GM18909 (cell line): ENCODE measurements at regions not wholly inside any gene's neighbourhood (a gene's known extent, or its start where the extent isn't known, plus 50 kb on each side); places are given as distances from the start of the nearest gene placed in this dataset.
"Not testable (repeated sequence)": the region's sequence is repeated elsewhere in the genome, so short reads cannot be mapped to it uniquely, and the experiment has no call there.

Experiments
- ATAC-seq: cut with Tn5 transposase; IDR thresholded peaks from one replicate; pipeline ENCODE4 v1.9.1; 2021; ENCODE audit warnings: mild to moderate bottlenecking; ENCODE audit not compliant: unreplicated experiment, poor library complexity

GRCh38 chr15:38793206-38793810 is 228.7 kb upstream of the RASGRP1 start:
- no peak for ATAC-seq

GRCh38 chr15:38795471-38796245 is 231.0 kb upstream of the RASGRP1 start:
- ATAC-seq = no peak

- ATAC-seq = no peak
Measured at GRCh38 chr15:38796589-38796988, 232.0 kb upstream of the RASGRP1 start.

- ATAC-seq = not testable (repeated sequence)
Measured at GRCh38 chr15:38797506-38797905, 232.9 kb upstream of the RASGRP1 start.

- ATAC-seq = not testable (repeated sequence)
Measured at GRCh38 chr15:38799202-38799601, 234.6 kb upstream of the RASGRP1 start.

GRCh38 chr15:38809621-38810020 is 245.0 kb upstream of the RASGRP1 start:
- no peak for ATAC-seq

GRCh38 chr15:38810686-38811085 is 246.1 kb upstream of the RASGRP1 start:
- no peak for ATAC-seq

GRCh38 chr15:38814254-38814653 is 249.6 kb upstream of the RASGRP1 start:
- ATAC-seq = not testable (repeated sequence)

- ATAC-seq = no peak
Measured at GRCh38 chr15:38814891-38815290, 250.3 kb upstream of the RASGRP1 start.

GRCh38 chr15:38817427-38818156 is 253.0 kb upstream of the RASGRP1 start:
- ATAC-seq = peak; percentile 83

GRCh38 chr15:38818157-38818790 is 253.7 kb upstream of the RASGRP1 start:
- ATAC-seq = peak; percentile 2

GRCh38 chr15:38819387-38819950 is 254.9 kb upstream of the RASGRP1 start:
- ATAC-seq = no peak

GRCh38 chr15:38823263-38823662 is 258.6 kb upstream of the RASGRP1 start:
- no peak for ATAC-seq

GRCh38 chr15:38824719-38825118 is 260.1 kb upstream of the RASGRP1 start:
- ATAC-seq = no peak

- no peak for ATAC-seq
Measured at GRCh38 chr15:38826880-38827279, 262.3 kb upstream of the RASGRP1 start.

- no peak for ATAC-seq
Measured at GRCh38 chr15:38828031-38828532, 263.5 kb upstream of the RASGRP1 start.

- ATAC-seq = no peak
Measured at GRCh38 chr15:38829086-38829485, 264.5 kb upstream of the RASGRP1 start.

- no peak for ATAC-seq
Measured at GRCh38 chr15:38842226-38842625, 277.6 kb upstream of the RASGRP1 start.

GRCh38 chr15:38843051-38843501 is 278.5 kb upstream of the RASGRP1 start:
- ATAC-seq = no peak
